ENCODE measurements at regions not wholly inside any gene's neighbourhood (a gene's known extent, or its start where the extent isn't known, plus 50 kb on each side); places are given as distances from the start of the nearest gene placed in this dataset.

DNA sequence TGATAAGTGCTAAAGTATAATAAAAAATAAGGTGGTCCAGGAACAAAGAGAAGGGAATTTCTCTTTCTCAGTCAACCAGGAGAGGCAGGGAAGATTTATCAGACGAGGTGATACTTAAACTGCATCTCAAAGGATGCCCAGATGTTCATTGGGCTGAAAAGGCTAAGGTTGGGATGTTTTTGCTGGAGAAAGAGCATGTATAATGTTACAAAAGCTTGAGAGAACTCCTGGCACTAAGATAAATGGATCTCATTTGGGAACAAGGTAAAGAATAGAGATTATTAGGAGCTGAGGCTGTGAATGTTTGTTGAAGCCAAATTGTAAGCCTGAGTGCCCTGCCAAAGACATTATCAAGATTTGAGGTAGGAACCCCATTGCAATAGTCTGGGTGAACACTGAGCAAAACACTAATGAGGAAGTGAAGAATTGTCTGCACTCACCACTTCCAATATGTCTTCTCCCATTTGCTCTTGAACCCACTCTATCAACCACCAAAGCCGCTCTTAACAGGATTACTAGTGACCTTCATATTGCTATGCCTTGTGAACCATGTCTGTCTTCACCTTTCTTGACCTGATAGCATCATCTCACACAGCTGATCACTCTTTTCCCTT is 149.0 kb upstream of the ARID2 start:
- H3K27ac Mint-ChIP-seq (ENCODE audit: low read depth, unreplicated experiment): no peak overlapping the region
- DNase-seq (ENCODE audit: unreplicated experiment): no peak
- no TSS peak for BruUV-seq (replicated peaks)
- no peak overlapping the region for H3K4me3 Mint-ChIP-seq (ENCODE audit: unreplicated experiment)
- peaks cover 6% of the 10 kb centered on the region for H3K9me3 Mint-ChIP-seq (ENCODE audit: unreplicated experiment)
- H3K36me3 Mint-ChIP-seq (ENCODE audit: insufficient read depth, unreplicated experiment): no peaks in the 10 kb centered on the region
- ChIA-PET POLR2A (interaction anchor here (0.6 kb wide), 1 partner anchor 233 kb away, joined by 3 read pairs; no protein-coding TSS in a partner anchor), CTCF (no interaction called here)
- TF ChIP-seq, protein P1, sequence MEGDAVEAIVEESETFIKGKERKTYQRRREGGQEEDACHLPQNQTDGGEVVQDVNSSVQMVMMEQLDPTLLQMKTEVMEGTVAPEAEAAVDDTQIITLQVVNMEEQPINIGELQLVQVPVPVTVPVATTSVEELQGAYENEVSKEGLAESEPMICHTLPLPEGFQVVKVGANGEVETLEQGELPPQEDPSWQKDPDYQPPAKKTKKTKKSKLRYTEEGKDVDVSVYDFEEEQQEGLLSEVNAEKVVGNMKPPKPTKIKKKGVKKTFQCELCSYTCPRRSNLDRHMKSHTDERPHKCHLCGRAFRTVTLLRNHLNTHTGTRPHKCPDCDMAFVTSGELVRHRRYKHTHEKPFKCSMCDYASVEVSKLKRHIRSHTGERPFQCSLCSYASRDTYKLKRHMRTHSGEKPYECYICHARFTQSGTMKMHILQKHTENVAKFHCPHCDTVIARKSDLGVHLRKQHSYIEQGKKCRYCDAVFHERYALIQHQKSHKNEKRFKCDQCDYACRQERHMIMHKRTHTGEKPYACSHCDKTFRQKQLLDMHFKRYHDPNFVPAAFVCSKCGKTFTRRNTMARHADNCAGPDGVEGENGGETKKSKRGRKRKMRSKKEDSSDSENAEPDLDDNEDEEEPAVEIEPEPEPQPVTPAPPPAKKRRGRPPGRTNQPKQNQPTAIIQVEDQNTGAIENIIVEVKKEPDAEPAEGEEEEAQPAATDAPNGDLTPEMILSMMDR (IDR thresholded peaks at IDR 0.05; ENCODE audit: unreplicated experiment): no peak
- H3K27me3 Mint-ChIP-seq (ENCODE audit: insufficient read depth, unreplicated experiment): no peaks in the 10 kb centered on the region
- no peaks in the 10 kb centered on the region for H3K4me1 Mint-ChIP-seq (ENCODE audit: insufficient read depth, unreplicated experiment)
- intact Hi-C loops (cut with micrococcal nuclease): no loop called here

DNA sequence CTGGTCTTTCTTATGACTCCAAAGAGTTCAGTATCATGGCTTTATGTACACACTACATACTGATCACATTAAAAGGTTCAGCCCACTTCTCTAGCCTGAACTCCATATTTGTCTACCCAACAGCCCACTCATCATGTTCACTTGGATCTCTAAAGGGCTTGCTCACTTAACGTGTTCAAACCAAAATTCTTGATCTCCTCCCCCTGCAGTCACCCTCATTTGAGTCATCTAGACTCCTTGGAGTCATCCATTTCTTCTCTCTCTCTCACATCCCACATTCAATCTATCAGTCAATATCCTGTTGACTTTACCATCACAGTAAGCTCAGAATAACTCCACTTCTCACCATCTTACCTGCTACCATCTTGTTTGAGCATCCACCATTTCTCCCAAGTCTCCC is 148.4 kb upstream of the ARID2 start:
- Mint-ChIP-seq H3K4me3 (ENCODE audit: unreplicated experiment) (no peak overlapping the region), H3K36me3 (ENCODE audit: insufficient read depth, unreplicated experiment) (no peaks in the 10 kb centered on the region), H3K4me1 (ENCODE audit: insufficient read depth, unreplicated experiment) (no peaks in the 10 kb centered on the region), H3K27me3 (ENCODE audit: insufficient read depth, unreplicated experiment) (no peaks in the 10 kb centered on the region), H3K27ac (ENCODE audit: low read depth, unreplicated experiment) (no peak overlapping the region), H3K9me3 (ENCODE audit: unreplicated experiment) (peaks cover 6% of the 10 kb centered on the region)
- POLR2A ChIA-PET: no interaction called here
- CTCF ChIA-PET: no interaction called here
- intact Hi-C loops (cut with micrococcal nuclease): no loop called here
- TF ChIP-seq, protein P1 (IDR thresholded peaks at IDR 0.05; ENCODE audit: unreplicated experiment): no peak
- BruUV-seq (replicated peaks): no TSS peak
- no peak for DNase-seq (ENCODE audit: unreplicated experiment)

DNA sequence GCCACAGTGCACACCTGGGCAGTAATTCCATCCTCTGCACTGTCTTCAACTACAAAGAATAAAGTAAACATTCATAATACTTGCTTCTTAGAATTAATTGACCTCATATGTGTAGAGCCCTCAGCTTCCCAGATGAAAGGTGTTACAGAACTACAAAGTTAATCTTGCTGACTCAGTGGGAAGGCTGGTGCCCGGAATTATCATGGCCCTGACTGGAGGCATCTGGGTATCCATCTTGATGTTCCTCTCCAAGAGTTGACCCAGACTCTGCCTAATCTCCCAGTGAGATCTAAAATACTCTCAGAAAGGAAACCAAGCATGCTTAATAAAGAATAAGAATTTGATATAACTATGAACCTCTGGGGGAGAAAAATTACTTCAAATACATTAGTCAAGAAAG is 147.0 kb upstream of the ARID2 start:
- TF ChIP-seq, protein P1 (IDR thresholded peaks at IDR 0.05; ENCODE audit: unreplicated experiment): no peak
- Mint-ChIP-seq H3K36me3 (ENCODE audit: insufficient read depth, unreplicated experiment) (no peaks in the 10 kb centered on the region), H3K4me3 (ENCODE audit: unreplicated experiment) (no peak overlapping the region), H3K27ac (ENCODE audit: low read depth, unreplicated experiment) (no peak overlapping the region), H3K4me1 (ENCODE audit: insufficient read depth, unreplicated experiment) (no peaks in the 10 kb centered on the region), H3K27me3 (ENCODE audit: insufficient read depth, unreplicated experiment) (no peaks in the 10 kb centered on the region), H3K9me3 (ENCODE audit: unreplicated experiment) (peaks cover 6% of the 10 kb centered on the region)
- BruUV-seq (replicated peaks): no TSS peak
- intact Hi-C loops (cut with micrococcal nuclease): no loop called here
- DNase-seq (ENCODE audit: unreplicated experiment): no peak
- ChIA-PET CTCF (interaction anchor here (0.7 kb wide), 1 partner anchor 357 kb away, joined by 3 read pairs; no protein-coding TSS in a partner anchor), POLR2A (interaction anchor here (1.3 kb wide), 1 partner anchor 22 kb away, joined by 4 read pairs; no protein-coding TSS in a partner anchor)

DNA sequence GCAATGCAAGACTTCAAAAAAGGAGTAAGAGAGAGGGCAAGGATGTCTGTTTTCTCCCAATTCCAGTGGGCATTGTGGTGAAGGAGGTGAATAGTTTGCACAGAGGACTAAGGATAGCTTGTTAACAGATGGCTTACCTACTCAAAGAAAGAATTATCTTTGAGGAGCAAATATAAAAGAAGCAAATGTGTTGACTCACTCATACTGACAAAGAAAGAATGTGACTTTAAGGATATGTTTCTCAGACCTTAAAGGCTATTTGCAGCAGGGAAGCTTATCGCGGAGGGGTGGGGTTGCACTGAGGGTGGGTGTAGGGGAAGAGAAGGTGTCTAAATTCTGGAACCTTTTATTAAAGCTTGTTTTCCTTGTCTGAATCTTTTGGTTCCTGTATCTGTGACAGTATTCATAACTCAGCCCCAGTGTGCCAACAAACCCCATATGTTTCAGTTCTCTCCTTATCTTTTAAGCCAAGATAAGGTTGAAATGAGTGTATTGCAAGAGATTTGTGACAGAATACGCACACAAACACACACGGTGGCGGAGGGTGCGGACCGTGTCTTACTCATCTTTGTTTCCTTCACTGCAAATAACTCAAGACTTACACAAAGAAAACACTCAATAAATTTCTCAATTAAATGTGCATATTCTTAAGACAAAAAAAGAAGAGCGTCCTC is 146.4 kb upstream of the ARID2 start:
- no peak overlapping the region for H3K4me3 Mint-ChIP-seq (ENCODE audit: unreplicated experiment)
- H3K27ac Mint-ChIP-seq (ENCODE audit: low read depth, unreplicated experiment): no peak overlapping the region
- CTCF ChIA-PET: interaction anchor here (0.7 kb wide), 1 partner anchor 356 kb away, joined by 3 read pairs; no protein-coding TSS in a partner anchor
- H3K9me3 Mint-ChIP-seq (ENCODE audit: unreplicated experiment): peaks cover 6% of the 10 kb centered on the region
- intact Hi-C loops (cut with micrococcal nuclease): no loop called here
- no peak for DNase-seq (ENCODE audit: unreplicated experiment)
- H3K4me1 Mint-ChIP-seq (ENCODE audit: insufficient read depth, unreplicated experiment): no peaks in the 10 kb centered on the region
- BruUV-seq (replicated peaks): no TSS peak
- POLR2A ChIA-PET: interaction anchor here (1.3 kb wide), 1 partner anchor 22 kb away, joined by 4 read pairs; no protein-coding TSS in a partner anchor
- no peaks in the 10 kb centered on the region for H3K27me3 Mint-ChIP-seq (ENCODE audit: insufficient read depth, unreplicated experiment)
- H3K36me3 Mint-ChIP-seq (ENCODE audit: insufficient read depth, unreplicated experiment): no peaks in the 10 kb centered on the region
- TF ChIP-seq, protein P1 (IDR thresholded peaks at IDR 0.05; ENCODE audit: unreplicated experiment): no peak

Data from MCF 10A (cell line).